Adrenal gland (tissue), 5 donors: ENCODE measurements at regions not wholly inside any gene's neighbourhood (a gene's known extent, or its start where the extent isn't known, plus 50 kb on each side); places are given as distances from the start of the nearest gene placed in this dataset.

Source experiments
- POLR2A ChIP-seq, 2 donors: fragments of 450-650 bp; IDR thresholded peaks; one replicate each; pipeline ENCODE4 v1.6.1; 2017; ENCODE audit warnings: antibody characterized with exemption in 2 of 2, mild to moderate bottlenecking in 2 of 2, moderate library complexity in 1 of 2
- TF ChIP-seq, protein P1 (sequence below), 6 experiments: fragments of 450-650 bp in 4 of 6; fragments of 200-600 bp in 2 of 6; sonication (generic) in 1 of 6; IDR thresholded peaks; 1 replicate in 5 of 6; 2 replicates in 1 of 6; pipeline versions ENCODE4 v1.5.1 to v1.8.0; 2016 to 2021; ENCODE audit warnings: antibody characterized with exemption in 6 of 6, mild to moderate bottlenecking in 2 of 6, moderate library complexity in 1 of 6
- donor health status: DM: no; HTN: no; CAD: no.

DNA sequence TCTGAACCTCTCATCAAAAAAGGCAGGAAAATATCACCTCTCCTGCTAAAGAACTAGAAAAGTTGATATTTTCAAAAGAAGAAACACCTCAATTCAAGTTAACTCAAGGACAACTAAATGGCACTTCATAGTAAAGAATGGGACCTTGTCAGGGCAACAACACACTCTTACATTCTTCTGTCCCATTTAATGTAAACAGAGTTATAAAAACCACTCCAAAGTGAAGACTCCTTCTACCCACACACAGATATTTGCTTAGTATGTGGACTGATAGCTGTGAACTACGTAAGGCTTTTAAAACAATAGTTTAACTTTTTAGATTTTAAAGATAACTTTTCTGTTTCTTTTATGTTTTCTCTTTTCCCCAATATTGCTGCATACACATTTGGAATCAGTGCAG is 118.3 kb downstream of the ZNF37A start:
- TF ChIP-seq POLR2A (IDR thresholded peaks at IDR 0.05) = no peak
- TF ChIP-seq, protein P1, sequence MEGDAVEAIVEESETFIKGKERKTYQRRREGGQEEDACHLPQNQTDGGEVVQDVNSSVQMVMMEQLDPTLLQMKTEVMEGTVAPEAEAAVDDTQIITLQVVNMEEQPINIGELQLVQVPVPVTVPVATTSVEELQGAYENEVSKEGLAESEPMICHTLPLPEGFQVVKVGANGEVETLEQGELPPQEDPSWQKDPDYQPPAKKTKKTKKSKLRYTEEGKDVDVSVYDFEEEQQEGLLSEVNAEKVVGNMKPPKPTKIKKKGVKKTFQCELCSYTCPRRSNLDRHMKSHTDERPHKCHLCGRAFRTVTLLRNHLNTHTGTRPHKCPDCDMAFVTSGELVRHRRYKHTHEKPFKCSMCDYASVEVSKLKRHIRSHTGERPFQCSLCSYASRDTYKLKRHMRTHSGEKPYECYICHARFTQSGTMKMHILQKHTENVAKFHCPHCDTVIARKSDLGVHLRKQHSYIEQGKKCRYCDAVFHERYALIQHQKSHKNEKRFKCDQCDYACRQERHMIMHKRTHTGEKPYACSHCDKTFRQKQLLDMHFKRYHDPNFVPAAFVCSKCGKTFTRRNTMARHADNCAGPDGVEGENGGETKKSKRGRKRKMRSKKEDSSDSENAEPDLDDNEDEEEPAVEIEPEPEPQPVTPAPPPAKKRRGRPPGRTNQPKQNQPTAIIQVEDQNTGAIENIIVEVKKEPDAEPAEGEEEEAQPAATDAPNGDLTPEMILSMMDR (IDR thresholded peaks at IDR 0.05) = no peak
